Heart right ventricle (tissue), 16 donors: ENCODE measurements at regions not wholly inside any gene's neighbourhood (a gene's known extent, or its start where the extent isn't known, plus 50 kb on each side); places are given as distances from the start of the nearest gene placed in this dataset.

ENCODE experiments used
- ATAC-seq, 8 donors: fragments of 200-7000 bp; cut with Tn5 transposase; one replicate each; pipeline ENCODE4 v1.9.1; 2020; ENCODE audit warnings: mild to moderate bottlenecking in 8 of 8, moderate library complexity in 8 of 8, moderate number of reproducible peaks in 1 of 8
- DNase-seq, 2 donors: peaks; one replicate each; pipeline ENCODE4 v3.0.0-alpha.2; 2020
- H3K27ac ChIP-seq, 10 donors: fragments of 200-600 bp; sonication (generic) in 2 of 10; one replicate each; pipeline versions ENCODE4 v1.5.0 to v1.8.0; 2020 to 2022; ENCODE audit warnings: mild to moderate bottlenecking in 3 of 10
- H3K27me3 ChIP-seq, 7 donors: fragments of 200-600 bp; one replicate each; pipeline ENCODE4 v1.8.0; 2021 to 2022; ENCODE audit warnings: mild to moderate bottlenecking in 2 of 7
- H3K36me3 ChIP-seq, 9 donors: fragments of 200-600 bp; sonication (generic) in 1 of 9; one replicate each; pipeline versions ENCODE4 v1.5.0 to v1.8.0; 2020 to 2022; ENCODE audit warnings: mild to moderate bottlenecking in 2 of 9
- H3K4me1 ChIP-seq, 9 donors: fragments of 200-600 bp; sonication (generic) in 1 of 9; one replicate each; pipeline versions ENCODE4 v1.5.0 to v1.8.0; 2020 to 2022; ENCODE audit warnings: mild to moderate bottlenecking in 4 of 9
- H3K4me3 ChIP-seq, 10 donors: fragments of 200-600 bp; sonication (generic) in 2 of 10; one replicate each; pipeline versions ENCODE4 v1.5.0 to v1.8.0; 2020 to 2022; ENCODE audit warnings: mild to moderate bottlenecking in 7 of 10, moderate library complexity in 2 of 10
- H3K9me3 ChIP-seq, 11 donors: fragments of 200-600 bp in 10 of 11; sonication (generic) in 2 of 11; one replicate each; pipeline versions ENCODE4 v1.5.0 to v1.8.0; 2013 to 2022; ENCODE audit warnings: mild to moderate bottlenecking in 2 of 11, control low read depth in 1 of 11, moderate library complexity in 1 of 11
- CTCF ChIP-seq, 9 donors: fragments of 200-600 bp; sonication (generic) in 2 of 9; IDR thresholded peaks; one replicate each; pipeline versions ENCODE4 v1.5.0 to v1.8.0; 2021 to 2022; ENCODE audit warnings: antibody characterized with exemption in 9 of 9, mild to moderate bottlenecking in 5 of 9, moderate library complexity in 1 of 9
- WGBS, 2 donors: extraction: QIAGEN DNeasy Blood & Tissue Kit; methylation state at CpG; one replicate each; pipeline ENCODE4 v1.1.7; 2013; ENCODE audit warnings: inconsistent platforms in 1 of 2; 5-methylcytosine and 5-hydroxymethylcytosine counted together
- intact Hi-C, 10 donors: fragments of 100-400 bp; cut with DNase I; formaldehyde crosslinking; loops; one replicate each; pipeline versions ENCODE4 v1.11.1 to v1.14.2; 2022
- donor health status: Arrhythmogenic right ventricular cardiomyopathy.
- donor health status: ischemic (EF 13 %, LVEDD 7.1; RV severe dilation, severe dysfunction).
- donor health status: healthy with polysubstance abuse.
- donor health status: DM: no; HTN: yes; CAD: no.
- donor health status: DM: no; HTN: no; CAD: no.
- donor health status: ischemic (EF 25% LVEDD 6.9; RV normal size, moderate dysfunction).
- donor health status: ischemic (EF 25% LVEDD 5.7; RV mildly dilated, moderate dysfunction).
- donor health status: healthy.
- donor health status: DM: yes; HTN: yes; CAD: no.
- donor health status: Ischemic cardiomyopathy.
- donor health status: ischemic (EF 35%, LVEDD 5.7; RV mildly dilated, moderate dysfunction).
- donor health status: nonischemic (EF 11% LVEDD 7.7; RV severe dilation, severe dysfunction).
- donor health status: DM: yes; HTN: yes; CAD: no.
- donor health status: PGD.
- donor health status: ischemic (EF 29% LVEDD 5.4; RV normal size, mild dysfunction).
- donor health status: nonischemic (EF 23%, LVEDD 6.1; RV moderate dilation, normal function).

DNA sequence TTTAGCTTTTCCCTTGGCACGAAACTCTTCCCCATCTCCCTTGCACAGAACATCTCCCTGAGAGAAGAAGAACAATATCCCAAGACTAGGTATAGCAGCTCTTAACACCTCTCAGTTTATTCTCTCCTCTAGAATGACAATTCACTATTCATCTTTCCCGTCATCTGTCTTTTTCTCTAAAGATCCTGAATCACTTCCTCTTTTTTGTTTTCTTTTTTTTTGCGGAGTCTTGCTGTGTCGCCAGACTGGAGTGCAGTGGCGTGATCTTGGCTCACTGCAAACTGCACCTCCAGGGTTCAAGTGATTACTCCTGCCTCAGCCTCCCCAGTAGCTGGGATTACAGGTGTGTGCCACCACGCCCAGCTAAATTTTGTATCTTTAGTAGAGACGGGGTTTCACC lies 574.4 kb upstream of the MAP3K7 start:
- Histone ChIP-seq H3K27ac (no peak overlapping the region), H3K27me3 (peaks cover 0 to 4% (median 0%) of the 10 kb centered on the region in 7 donors), H3K36me3 (no peaks in the 10 kb centered on the region), H3K4me3 (no peak overlapping the region), H3K9me3 (no peaks in the 10 kb centered on the region), H3K4me1 (no peaks in the 10 kb centered on the region)
- TF ChIP-seq CTCF (IDR thresholded peaks at IDR 0.05): no peak
- DNase-seq (no peak), ATAC-seq (no peak)
- intact Hi-C loops: no loop called here
- 85 to 88% methylated on average over 7 of the region's 7 CpGs for WGBS, 2 donors

- H3K36me3 ChIP-seq: no peaks in the 10 kb centered on the region
- no peaks in the 10 kb centered on the region for H3K9me3 ChIP-seq
- no peak overlapping the region for H3K27ac ChIP-seq
- DNase-seq (no peak), ATAC-seq (no peak)
- H3K27me3 ChIP-seq: no peaks in the 10 kb centered on the region
- intact Hi-C loops: no loop called here
- TF ChIP-seq CTCF (IDR thresholded peaks at IDR 0.05): no peak
- no peak overlapping the region for H3K4me3 ChIP-seq
- H3K4me1 ChIP-seq: no peaks in the 10 kb centered on the region
- 55 to 59% methylated on average over 5 of the region's 5 CpGs for WGBS, 2 donors
Observed at GRCh38 chr6:91155129-91155785, 568.4 kb upstream of the MAP3K7 start.

- Histone ChIP-seq H3K4me1 (no peaks in the 10 kb centered on the region), H3K36me3 (no peaks in the 10 kb centered on the region), H3K27me3 (no peaks in the 10 kb centered on the region), H3K4me3 (no peak overlapping the region), H3K9me3 (no peaks in the 10 kb centered on the region), H3K27ac (no peak overlapping the region)
- ATAC-seq (no peak), DNase-seq (no peak)
- 90% methylated on average over 5 of the region's 5 CpGs for whole genome bisulfite sequencing, 2 donors
- intact Hi-C loops: no loop called here
- TF ChIP-seq CTCF (IDR thresholded peaks at IDR 0.05): no peak
Observed at GRCh38 chr6:91152824-91153223, 566.0 kb upstream of the MAP3K7 start.

DNA sequence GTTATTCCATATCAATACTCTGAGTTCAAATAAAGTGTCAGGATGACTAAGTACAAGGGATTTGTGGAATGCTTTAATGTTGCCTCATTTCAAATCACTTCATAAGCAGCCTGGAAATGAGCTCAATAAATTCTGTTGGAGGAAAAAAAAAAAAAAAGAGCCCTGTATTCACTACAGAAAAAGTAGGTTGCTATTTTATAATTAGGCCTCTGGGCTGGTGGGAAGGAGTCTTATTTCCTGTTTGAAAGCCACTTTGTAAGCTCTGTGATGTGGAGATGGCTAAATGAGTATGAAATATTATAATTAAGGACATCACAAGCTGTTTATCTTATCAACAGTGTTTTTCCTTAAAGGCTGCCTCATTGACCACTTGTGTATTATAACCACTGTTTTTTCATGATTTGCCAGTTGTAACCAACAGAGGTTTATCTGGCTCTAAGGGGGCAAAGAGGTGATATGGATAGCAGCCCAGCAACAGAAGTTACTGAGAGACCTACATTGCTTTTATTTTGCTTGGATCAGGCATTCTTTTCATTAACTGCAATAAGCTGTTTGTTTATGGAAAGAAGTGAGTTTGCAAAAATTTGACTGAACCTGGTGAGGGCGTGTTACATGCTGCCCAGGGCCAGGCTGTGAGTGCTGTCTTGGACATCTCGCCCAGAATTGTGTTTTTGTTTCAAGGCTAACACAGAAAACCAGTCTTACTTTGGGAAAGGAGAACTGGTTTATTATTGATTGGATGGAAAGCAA lies 563.3 kb upstream of the MAP3K7 start:
- Histone ChIP-seq H3K27me3 (peaks cover 0 to 3% (median 0%) of the 10 kb centered on the region in 7 donors), H3K4me1 (no peaks in the 10 kb centered on the region), H3K27ac (no peak overlapping the region), H3K9me3 (no peaks in the 10 kb centered on the region), H3K4me3 (no peak overlapping the region), H3K36me3 (no peaks in the 10 kb centered on the region)
- no peak for TF ChIP-seq CTCF (IDR thresholded peaks at IDR 0.05)
- ATAC-seq (no peak), DNase-seq (no peak)
- WGBS, 2 donors: 83 to 86% methylated on average over 2 of the region's 2 CpGs
- intact Hi-C loops: no loop called here
